Heart left ventricle (tissue), 16 donors: ENCODE measurements at regions not wholly inside any gene's neighbourhood (a gene's known extent, or its start where the extent isn't known, plus 50 kb on each side); places are given as distances from the start of the nearest gene placed in this dataset.

ENCODE experiments used
- ATAC-seq, 4 donors: fragments of 200-7000 bp; cut with Tn5 transposase; one replicate each; pipeline ENCODE4 v1.9.1; 2020 to 2022; ENCODE audit warnings: moderate library complexity in 4 of 4, mild to moderate bottlenecking in 3 of 4, moderate number of reproducible peaks in 1 of 4
- DNase-seq, 5 donors: peaks; one replicate each; pipeline ENCODE4 v3.0.0-alpha.2; 2020
- H3K27ac ChIP-seq, 12 donors: fragments of 200-600 bp; sonication (generic) in 4 of 12; one replicate each; pipeline versions ENCODE4 v1.5.0 to v1.8.0; 2016 to 2022; ENCODE audit warnings: mild to moderate bottlenecking in 2 of 12
- H3K27me3 ChIP-seq, 9 donors: fragments of 200-600 bp; sonication (generic) in 2 of 9; one replicate each; pipeline versions ENCODE4 v1.5.1 to v1.8.0; 2016 to 2022; ENCODE audit warnings: mild to moderate bottlenecking in 3 of 9
- H3K36me3 ChIP-seq, 9 donors: fragments of 200-600 bp; sonication (generic) in 2 of 9; one replicate each; pipeline versions ENCODE4 v1.5.0 to v1.8.0; 2018 to 2022; ENCODE audit warnings: mild to moderate bottlenecking in 2 of 9
- H3K4me1 ChIP-seq, 12 donors: fragments of 200-600 bp; sonication (generic) in 4 of 12; one replicate each; pipeline versions ENCODE4 v1.5.0 to v1.8.0; 2016 to 2022; ENCODE audit warnings: mild to moderate bottlenecking in 3 of 12
- H3K4me3 ChIP-seq, 12 donors: fragments of 200-600 bp; sonication (generic) in 4 of 12; one replicate each; pipeline versions ENCODE4 v1.5.0 to v1.8.0; 2017 to 2022; ENCODE audit warnings: mild to moderate bottlenecking in 9 of 12, moderate library complexity in 4 of 12
- H3K9me3 ChIP-seq, 12 donors: fragments of 200-600 bp; sonication (generic) in 4 of 12; one replicate each; pipeline versions ENCODE4 v1.5.0 to v1.8.0; 2016 to 2022; ENCODE audit warnings: mild to moderate bottlenecking in 1 of 12
- POLR2A ChIP-seq, 2 donors: fragments of 450-650 bp; IDR thresholded peaks; one replicate each; pipeline ENCODE4 v1.6.1; 2017; ENCODE audit warnings: antibody characterized with exemption in 2 of 2, mild to moderate bottlenecking in 2 of 2, moderate library complexity in 2 of 2
- WGBS, 4 donors: extraction: QIAGEN DNeasy Blood & Tissue Kit in 2 of 4; methylation state at CpG; one replicate each; pipeline versions ENCODE4 v1.1.5 to v1.1.7; 2013 to 2018; 5-methylcytosine and 5-hydroxymethylcytosine counted together
- intact Hi-C, 10 donors: fragments of 100-400 bp; cut with DNase I; formaldehyde crosslinking; loops; one replicate each; pipeline versions ENCODE4 v1.11.1 to v1.14.2; 2022
- TF ChIP-seq, protein P1 (sequence below), 12 donors: fragments of 200-600 bp; sonication (generic) in 4 of 12; IDR thresholded peaks; one replicate each; pipeline versions ENCODE4 v1.5.0 to v1.8.0; 2018 to 2022; ENCODE audit warnings: antibody characterized with exemption in 12 of 12, mild to moderate bottlenecking in 5 of 12
- donor health status: ischemic (EF 13 %, LVEDD 7.1; RV severe dilation, severe dysfunction).
- donor health status: healthy with polysubstance abuse.
- donor health status: DM: no; HTN: yes; CAD: no.
- donor health status: DM: no; HTN: no; CAD: no.
- donor health status: ischemic (EF 25% LVEDD 6.9; RV normal size, moderate dysfunction).
- donor health status: ischemic (EF 25% LVEDD 5.7; RV mildly dilated, moderate dysfunction).
- donor health status: healthy.
- donor health status: DM: yes; HTN: yes; CAD: no.
- donor health status: ischemic (EF 35%, LVEDD 5.7; RV mildly dilated, moderate dysfunction).
- donor health status: nonischemic (EF 11% LVEDD 7.7; RV severe dilation, severe dysfunction).
- donor health status: DM: yes; HTN: yes; CAD: no.
- donor health status: PGD.
- donor health status: ischemic (EF 29% LVEDD 5.4; RV normal size, mild dysfunction).
- donor health status: nonischemic (EF 23%, LVEDD 6.1; RV moderate dilation, normal function).

DNA sequence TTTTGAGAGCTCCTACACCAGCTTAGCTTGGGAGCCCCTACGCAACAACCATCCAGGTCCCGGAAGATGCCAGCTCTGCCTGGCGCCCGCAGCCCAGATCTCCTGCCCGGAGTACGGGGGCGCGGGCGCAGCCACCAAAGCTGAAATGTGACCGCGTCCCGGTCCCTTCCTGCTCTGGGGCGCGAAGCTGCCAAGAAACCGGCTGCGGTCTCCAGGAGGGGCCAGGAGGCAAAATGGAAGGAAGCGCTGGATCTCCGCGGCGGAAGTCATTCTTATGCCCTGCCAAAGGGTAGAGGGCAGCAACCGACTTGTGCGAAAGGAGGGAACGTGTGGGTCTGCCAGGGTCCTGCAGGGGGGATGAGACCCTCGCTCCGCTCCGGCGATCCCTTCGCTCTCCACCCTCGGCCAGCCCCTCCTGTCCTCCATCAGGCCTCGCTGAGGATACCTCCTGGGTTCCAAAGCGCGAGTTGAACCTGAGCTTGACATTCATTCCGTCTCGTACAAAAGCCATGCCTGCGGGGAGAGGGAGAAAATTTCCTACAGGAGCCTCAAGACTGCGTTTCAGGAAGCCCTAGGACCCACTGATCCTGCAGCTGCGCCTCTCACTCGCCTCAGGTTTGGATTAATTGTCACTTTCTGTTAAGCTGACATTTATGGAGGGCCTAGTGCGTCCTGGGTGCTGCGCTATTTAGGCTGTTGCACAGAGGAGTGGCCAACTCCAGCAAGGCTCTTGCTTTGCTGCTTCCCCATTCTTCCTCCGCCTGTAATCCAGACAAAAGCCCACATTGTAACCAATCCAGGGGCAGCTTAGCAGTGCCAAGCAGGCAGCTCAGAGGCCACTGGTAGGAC lies 98.3 kb upstream of the VGLL3 start:
- H3K36me3 ChIP-seq = no peaks in the 10 kb centered on the region
- no peaks in the 10 kb centered on the region for H3K27me3 ChIP-seq
- peak overlapping the region; percentile 41 to 89 (median 79) for H3K27ac ChIP-seq
- DNase-seq = peak; percentile 51 to 75 (median 64)
- no peaks in the 10 kb centered on the region for H3K9me3 ChIP-seq
- peak in 1 of 2 donors; percentile 34 for TF ChIP-seq POLR2A (IDR thresholded peaks at IDR 0.05)
- TF ChIP-seq, protein P1, sequence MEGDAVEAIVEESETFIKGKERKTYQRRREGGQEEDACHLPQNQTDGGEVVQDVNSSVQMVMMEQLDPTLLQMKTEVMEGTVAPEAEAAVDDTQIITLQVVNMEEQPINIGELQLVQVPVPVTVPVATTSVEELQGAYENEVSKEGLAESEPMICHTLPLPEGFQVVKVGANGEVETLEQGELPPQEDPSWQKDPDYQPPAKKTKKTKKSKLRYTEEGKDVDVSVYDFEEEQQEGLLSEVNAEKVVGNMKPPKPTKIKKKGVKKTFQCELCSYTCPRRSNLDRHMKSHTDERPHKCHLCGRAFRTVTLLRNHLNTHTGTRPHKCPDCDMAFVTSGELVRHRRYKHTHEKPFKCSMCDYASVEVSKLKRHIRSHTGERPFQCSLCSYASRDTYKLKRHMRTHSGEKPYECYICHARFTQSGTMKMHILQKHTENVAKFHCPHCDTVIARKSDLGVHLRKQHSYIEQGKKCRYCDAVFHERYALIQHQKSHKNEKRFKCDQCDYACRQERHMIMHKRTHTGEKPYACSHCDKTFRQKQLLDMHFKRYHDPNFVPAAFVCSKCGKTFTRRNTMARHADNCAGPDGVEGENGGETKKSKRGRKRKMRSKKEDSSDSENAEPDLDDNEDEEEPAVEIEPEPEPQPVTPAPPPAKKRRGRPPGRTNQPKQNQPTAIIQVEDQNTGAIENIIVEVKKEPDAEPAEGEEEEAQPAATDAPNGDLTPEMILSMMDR (IDR thresholded peaks at IDR 0.05) = no peak
- intact Hi-C loops = loop anchor here in 2 of 10 donors (10.0 kb wide), 2 partner anchors 76 to 314 kb away; no protein-coding TSS in a partner anchor
- 5 to 9% (median 8%) methylated on average over 26 to 41 of the region's 41 CpGs for WGBS, 4 donors
- ATAC-seq = peak; percentile 93 to 97 (median 96)
- peak overlapping the region; percentile 32 to 70 (median 61) for H3K4me3 ChIP-seq
- peaks cover 0 to 8% (median 0%) of the 10 kb centered on the region in 12 donors for H3K4me1 ChIP-seq

DNA sequence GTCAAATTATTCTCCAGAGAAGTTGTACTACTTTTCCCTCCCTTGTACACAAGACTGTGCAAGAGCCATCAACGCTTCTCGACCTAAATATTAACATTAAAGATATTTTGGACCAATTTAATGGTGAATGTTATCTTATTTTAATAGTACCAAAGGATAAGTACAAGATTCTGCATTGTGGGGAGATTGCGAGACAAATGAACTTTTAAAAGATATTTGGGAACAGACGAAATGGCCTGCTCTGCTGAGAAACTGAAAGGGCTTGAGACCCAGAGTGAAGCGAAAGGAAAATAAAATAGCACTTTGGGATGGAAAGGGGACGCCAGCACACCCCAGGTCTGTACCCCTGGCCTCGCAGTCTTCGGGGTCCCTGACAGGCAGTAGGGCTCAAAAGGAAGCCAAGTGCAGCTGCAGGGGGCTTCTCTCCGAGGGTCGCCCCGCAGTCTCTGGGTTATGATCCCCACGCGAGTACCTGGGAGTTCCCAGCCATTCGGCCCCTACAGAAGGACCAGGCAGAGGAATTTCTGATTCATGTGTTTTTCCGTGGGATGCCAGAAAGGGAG lies 97.6 kb upstream of the VGLL3 start:
- Histone ChIP-seq H3K9me3 (no peaks in the 10 kb centered on the region), H3K36me3 (no peaks in the 10 kb centered on the region), H3K4me3 (peak overlapping the region; percentile 32 to 70 (median 61)), H3K27me3 (no peaks in the 10 kb centered on the region), H3K4me1 (peaks cover 0 to 8% (median 0%) of the 10 kb centered on the region in 12 donors), H3K27ac (peak overlapping the region; percentile 41 to 89 (median 79))
- intact Hi-C loops = loop anchor here in 2 of 10 donors (10.0 kb wide), 2 partner anchors 76 to 314 kb away; no protein-coding TSS in a partner anchor
- DNase-seq (peak in 1 of 5 donors; percentile 22), ATAC-seq (peak in 2 of 4 donors; percentile 7 to 33)
- no peak for TF ChIP-seq POLR2A (IDR thresholded peaks at IDR 0.05)
- TF ChIP-seq, protein P1 (IDR thresholded peaks at IDR 0.05) = no peak
- 35 to 54% (median 45%) methylated on average over 14 to 15 of the region's 15 CpGs for WGBS, 4 donors

DNA sequence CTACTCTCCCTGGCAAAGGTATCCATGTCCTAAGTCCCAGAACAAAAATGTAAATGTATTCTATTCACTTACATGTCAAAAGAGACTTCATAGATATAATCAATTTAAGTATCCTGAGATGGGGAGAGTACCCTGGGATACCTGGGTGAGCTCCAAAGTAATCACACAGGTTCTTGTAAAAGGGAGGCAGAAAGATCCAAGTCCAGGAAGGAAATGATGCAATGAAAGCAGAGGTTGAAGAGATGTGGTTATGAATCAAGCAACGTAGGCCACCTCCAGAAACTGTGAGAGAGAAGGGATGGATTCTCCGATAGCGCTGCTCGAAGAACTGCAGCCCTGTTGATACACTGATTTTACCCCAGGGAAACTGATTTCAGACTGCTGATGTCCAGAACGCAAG lies 93.9 kb upstream of the VGLL3 start:
- no peak for DNase-seq
- Histone ChIP-seq H3K27me3 (no peaks in the 10 kb centered on the region), H3K36me3 (no peaks in the 10 kb centered on the region), H3K4me3 (no peak overlapping the region), H3K4me1 (peaks cover 0 to 5% (median 0%) of the 10 kb centered on the region in 12 donors), H3K27ac (no peak overlapping the region), H3K9me3 (no peaks in the 10 kb centered on the region)
- intact Hi-C loops = loop anchor here in 9 of 10 donors (2.0 to 10.0 kb wide), 7 partner anchors 80 to 313 kb away; no protein-coding TSS in a partner anchor
- 60 to 75% (median 68%) methylated on average over 5 of the region's 5 CpGs for WGBS, 4 donors
- no peak for ATAC-seq
- TF ChIP-seq, protein P1 (IDR thresholded peaks at IDR 0.05) = no peak
- TF ChIP-seq POLR2A (IDR thresholded peaks at IDR 0.05) = no peak
